ENCODE measurements at regions not wholly inside any gene's neighbourhood (a gene's known extent, or its start where the extent isn't known, plus 50 kb on each side); places are given as distances from the start of the nearest gene placed in this dataset.
A peak's percentile ranks its signal among the peaks of the same experiment; 100 is the strongest.

DNA sequence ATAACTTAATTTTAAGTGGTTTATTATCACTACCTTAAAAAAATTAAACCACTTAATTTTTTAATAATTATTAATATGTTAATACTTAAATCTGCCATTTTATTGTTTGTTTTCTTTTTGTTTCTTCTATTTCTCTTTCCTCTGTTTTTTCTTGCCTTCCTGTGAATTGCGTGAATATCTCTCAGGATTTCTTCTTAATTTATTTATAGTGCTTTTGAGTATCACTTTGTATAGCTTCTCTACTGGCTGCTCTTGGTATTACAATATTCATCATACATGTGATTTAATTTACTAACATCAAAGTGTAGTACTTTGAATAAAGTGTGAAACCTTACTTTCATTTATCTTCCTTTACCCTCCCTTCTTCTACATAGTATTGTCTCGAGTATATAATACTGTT, 349.5 kb upstream of the CPXCR1 start:
- no peak for DNase-seq (ENCODE audit: low spot score)

DNA sequence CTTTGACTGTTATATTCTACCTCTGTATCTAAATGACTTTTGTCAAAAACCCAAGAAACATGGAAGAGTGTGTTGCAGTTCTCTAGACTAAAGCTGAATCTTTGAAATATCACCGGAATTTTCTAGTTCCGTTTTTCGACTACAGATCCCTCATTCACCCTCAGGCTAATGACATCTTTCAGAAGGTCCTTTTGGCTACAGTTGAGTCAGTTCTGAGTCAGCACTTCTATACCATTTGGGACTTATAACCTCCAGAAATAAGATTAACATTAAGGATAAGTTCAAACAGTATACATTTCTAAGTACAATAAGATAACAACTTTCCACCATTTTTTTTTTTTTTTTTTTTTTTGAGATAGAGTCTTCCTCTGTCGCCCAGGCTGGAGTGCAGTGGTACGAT, 331.0 kb upstream of the CPXCR1 start:
- no peak for ATAC-seq
- no peak for DNase-seq (ENCODE audit: low spot score)

More for the DNA sequence above, 349.5 kb upstream of the CPXCR1 start:
- no peak for ATAC-seq

DNA sequence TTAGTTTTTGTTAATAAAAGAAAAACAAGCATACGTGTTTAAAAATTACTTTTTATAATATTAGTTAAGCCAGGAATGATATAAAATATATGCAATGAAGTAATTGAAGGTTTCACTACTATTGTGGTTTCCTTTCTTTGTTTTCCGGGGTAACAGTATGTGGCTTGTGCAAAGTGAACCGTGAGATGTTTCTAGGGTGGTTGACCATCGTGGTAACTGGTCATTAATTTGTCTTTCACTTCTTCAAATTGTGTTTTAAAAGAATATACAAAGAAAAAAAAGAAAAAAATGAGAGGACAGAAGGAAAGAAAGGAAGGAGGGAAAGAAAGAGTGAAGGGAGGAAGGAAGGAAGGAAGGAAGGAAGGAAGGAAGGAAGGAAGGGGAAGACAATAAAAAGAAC, 330.1 kb upstream of the CPXCR1 start:
- ATAC-seq (no peak), DNase-seq (ENCODE audit: low spot score) (no peak)

DNA sequence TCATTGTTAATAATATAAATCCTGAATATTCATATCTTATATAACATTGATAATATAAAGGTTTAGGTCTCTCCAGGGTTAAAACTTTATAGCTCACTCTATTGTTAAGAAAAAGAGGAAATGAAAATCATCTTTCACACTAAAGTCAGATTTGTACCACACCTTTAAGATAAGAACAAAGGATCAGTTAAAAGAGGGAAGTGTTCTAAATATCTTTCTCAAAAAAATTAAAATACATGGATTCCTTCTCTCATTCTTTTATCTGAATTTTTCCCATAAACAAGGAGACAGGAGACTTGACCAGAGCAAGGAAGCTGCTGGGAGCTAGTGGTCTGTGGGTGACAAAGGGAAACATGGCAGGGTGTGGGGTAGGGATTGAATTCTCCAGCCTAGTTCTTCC, 323.0 kb upstream of the CPXCR1 start:
- ATAC-seq (no peak), DNase-seq (ENCODE audit: low spot score) (no peak)

DNA sequence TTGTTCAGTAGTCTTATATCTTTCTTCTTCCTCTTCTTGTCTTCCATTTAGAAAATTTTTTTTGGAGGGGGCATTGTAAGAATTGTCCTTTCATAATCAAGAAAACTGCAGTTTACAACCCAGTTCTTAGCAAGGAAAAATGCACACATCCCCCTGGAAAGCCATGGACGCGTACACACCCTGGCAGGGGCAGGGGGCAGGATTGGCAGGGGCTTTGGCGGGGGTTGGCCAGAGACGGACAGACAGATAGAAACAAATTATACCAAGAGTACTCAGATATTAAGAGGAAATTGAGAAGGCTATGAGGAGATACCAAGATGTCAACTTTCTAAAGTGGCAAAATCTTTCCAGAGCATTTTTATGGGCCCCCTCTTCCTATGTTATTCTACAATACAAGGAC, 322.5 kb upstream of the CPXCR1 start:
- ATAC-seq (no peak), DNase-seq (ENCODE audit: low spot score) (no peak)

DNA sequence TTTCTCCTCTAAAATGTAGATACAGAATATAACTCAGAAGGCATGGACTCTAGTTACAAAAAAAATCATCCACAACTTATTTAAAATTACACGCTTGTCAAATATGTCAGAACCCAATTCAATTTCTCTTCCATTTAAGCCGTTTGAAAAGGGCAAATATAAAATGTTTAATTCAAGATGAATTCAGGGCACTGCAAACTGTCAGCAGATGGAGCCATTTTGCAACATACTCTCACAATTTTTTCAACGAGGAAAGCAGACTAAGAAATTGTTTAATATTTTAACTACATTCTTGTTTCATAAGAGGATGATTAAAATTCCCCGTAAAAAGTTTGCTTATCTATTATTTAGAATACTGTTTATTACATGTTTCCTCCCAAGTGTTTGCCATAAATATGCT, 321.3 kb upstream of the CPXCR1 start:
- ATAC-seq (peak; percentile 58), DNase-seq (ENCODE audit: low spot score) (no peak)

DNA sequence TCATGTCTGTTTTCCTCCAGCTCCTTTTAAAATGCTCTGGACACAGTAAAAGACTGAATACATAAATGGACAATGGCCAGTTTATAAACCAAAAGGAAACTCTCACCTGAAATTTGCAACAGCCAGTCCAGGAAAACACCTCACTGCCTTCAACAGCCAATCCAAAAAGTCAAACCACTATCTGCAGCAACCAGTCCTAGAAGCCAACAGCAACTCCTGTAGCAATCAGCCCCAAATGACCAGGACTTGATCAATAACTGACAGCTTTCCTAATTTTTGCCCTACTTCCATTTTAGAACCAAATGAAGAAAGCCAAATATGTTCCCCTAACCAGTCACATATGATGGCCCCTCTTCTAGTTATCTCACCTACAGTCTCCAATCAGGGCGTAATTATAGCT, 309.5 kb upstream of the CPXCR1 start:
- DNase-seq (ENCODE audit: low spot score) (no peak), ATAC-seq (no peak)

DNA sequence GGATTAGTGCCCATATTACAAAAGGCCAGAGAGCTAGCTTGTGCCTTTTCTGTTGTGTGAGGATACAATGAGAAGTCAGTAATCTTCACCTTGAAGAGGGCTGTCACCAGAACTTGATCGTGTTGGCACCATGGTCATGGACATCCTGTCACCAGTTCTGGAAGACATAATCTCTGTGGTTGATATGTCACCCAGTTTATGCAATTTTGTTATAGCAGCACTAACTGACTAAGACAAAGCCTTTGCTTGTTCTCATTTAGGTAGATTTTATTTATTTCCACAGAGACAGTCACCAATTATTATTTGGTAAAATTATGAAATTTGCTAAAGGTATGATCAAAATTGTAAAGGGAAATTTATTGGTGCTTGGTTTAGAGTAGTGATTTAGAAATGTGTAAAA, 308.8 kb upstream of the CPXCR1 start:
- ATAC-seq, result no peak
- no peak for DNase-seq (ENCODE audit: low spot score)

DNA sequence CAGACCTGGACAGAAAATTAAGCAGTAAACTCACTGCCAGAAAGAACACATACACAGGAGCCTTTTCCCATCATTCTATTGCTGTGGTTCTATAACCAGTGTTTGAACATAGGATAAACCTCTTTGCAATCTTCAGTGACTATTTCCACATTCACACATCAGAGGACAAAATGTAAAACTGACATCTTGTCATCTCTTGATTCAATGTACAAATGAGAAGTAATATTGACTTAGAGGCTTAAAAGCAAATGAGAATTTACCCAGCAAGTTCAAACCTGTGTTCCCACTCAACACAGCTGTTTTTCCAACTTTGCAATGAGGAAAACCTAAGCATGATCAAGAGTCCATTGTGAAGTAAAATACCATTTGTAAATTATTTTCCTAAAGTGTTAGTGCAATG, 307.1 kb upstream of the CPXCR1 start:
- DNase-seq (ENCODE audit: low spot score) (no peak), ATAC-seq (no peak)

Measured in left lobe of liver (tissue), 2 donors.